HCT116 (cell line): ENCODE measurements at regions not wholly inside any gene's neighbourhood (a gene's known extent, or its start where the extent isn't known, plus 50 kb on each side); places are given as distances from the start of the nearest gene placed in this dataset.

Experiments
- EZH2 ChIP-seq: fragments of 200-600 bp; sonication (generic); IDR thresholded peaks from 2 replicates; pipeline ENCODE4 v1.6.1; 2017; ENCODE audit warnings: antibody characterized with exemption, mixed run types
- POLR2A ChIP-seq: IDR thresholded peaks from 2 replicates; pipeline ENCODE4 v1.7.0; 2011; ENCODE audit warnings: borderline replicate concordance; ENCODE audit not compliant: insufficient read depth, insufficient read length; ENCODE audit errors: extremely low read depth
- POLR2AphosphoS5 ChIP-seq: IDR thresholded peaks from 2 replicates; pipeline ENCODE4 v1.6.1; 2011; ENCODE audit warnings: mild to moderate bottlenecking, low read depth, low read length, moderate library complexity
- SIN3A ChIP-seq: IDR thresholded peaks from 2 replicates; pipeline ENCODE4 v1.6.1; 2012; ENCODE audit warnings: low read depth
- TCF7L2 ChIP-seq: IDR thresholded peaks from 2 replicates; pipeline ENCODE4 v1.7.0; 2011; ENCODE audit warnings: borderline replicate concordance, inconsistent platforms; ENCODE audit not compliant: insufficient read depth, insufficient read length; ENCODE audit errors: extremely low read depth
- YY1 ChIP-seq: IDR thresholded peaks from 2 replicates; pipeline ENCODE4 v1.6.1; 2011; ENCODE audit warnings: low read length, low read depth, moderate library complexity, mild to moderate bottlenecking; ENCODE audit not compliant: insufficient replicate concordance; ENCODE audit errors: extremely low read depth
- ZNF274 ChIP-seq: fragments of 200-500 bp; sonication (Bioruptor generic); IDR thresholded peaks from 2 replicates; pipeline ENCODE4 v1.6.1; 2014; ENCODE audit warnings: mild to moderate bottlenecking, low read depth, low read length, inconsistent platforms
- TF ChIP-seq, protein P1 (sequence below), 3 experiments: fragments of 200-600 bp in 1 of 3; sonication (generic) in 1 of 3; IDR thresholded peaks in 2 of 3; conservative IDR thresholded peaks in 1 of 3; 2 replicates each; pipeline ENCODE4 v1.5.1; 2012 to 2017; ENCODE audit warnings: low read depth in 2 of 3, low read length in 2 of 3, antibody characterized with exemption in 1 of 3, borderline replicate concordance in 1 of 3, control low read depth in 1 of 3, mild to moderate bottlenecking in 1 of 3, mixed read lengths in 1 of 3, mixed run types in 1 of 3, moderate library complexity in 1 of 3; ENCODE audit not compliant: insufficient read depth in 1 of 3
- TF ChIP-seq, protein P2 (sequence below): IDR thresholded peaks from 2 replicates; pipeline ENCODE4 v1.6.1; 2012; ENCODE audit warnings: low read depth

DNA sequence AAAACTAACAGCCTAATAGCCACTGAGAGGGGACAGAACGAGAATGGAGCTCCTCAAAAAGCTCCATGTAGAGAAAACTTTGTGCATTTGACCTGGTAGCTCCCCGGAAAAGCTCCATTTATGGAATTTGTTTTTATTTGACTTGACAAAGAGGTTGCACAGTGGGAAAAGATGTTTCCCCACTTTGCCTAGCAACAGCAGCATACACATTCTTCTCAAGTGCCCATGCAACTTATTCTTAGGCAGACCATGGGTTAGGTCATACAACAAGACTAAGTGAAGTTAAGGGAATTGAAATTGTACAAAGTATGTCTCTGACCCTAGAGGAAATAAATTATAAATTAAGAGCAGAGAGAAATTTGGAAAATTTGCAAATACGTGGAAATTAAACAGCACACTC is 949.6 kb upstream of the PRKX start:
- TF ChIP-seq, protein P1, sequence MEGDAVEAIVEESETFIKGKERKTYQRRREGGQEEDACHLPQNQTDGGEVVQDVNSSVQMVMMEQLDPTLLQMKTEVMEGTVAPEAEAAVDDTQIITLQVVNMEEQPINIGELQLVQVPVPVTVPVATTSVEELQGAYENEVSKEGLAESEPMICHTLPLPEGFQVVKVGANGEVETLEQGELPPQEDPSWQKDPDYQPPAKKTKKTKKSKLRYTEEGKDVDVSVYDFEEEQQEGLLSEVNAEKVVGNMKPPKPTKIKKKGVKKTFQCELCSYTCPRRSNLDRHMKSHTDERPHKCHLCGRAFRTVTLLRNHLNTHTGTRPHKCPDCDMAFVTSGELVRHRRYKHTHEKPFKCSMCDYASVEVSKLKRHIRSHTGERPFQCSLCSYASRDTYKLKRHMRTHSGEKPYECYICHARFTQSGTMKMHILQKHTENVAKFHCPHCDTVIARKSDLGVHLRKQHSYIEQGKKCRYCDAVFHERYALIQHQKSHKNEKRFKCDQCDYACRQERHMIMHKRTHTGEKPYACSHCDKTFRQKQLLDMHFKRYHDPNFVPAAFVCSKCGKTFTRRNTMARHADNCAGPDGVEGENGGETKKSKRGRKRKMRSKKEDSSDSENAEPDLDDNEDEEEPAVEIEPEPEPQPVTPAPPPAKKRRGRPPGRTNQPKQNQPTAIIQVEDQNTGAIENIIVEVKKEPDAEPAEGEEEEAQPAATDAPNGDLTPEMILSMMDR (IDR thresholded peaks at IDR 0.05 in 2 of 3, conservative IDR thresholded peaks at IDR 0.05 in 1 of 3; ENCODE audit: borderline replicate concordance in 1 of 3, insufficient read depth in 1 of 3, low read depth in 2 of 3, low read length in 2 of 3): no peak
- TF ChIP-seq SIN3A (no peak), YY1 (no peak), POLR2AphosphoS5 (no peak), POLR2A (no peak), ZNF274 (no peak), TCF7L2 (no peak), EZH2 (no peak)
- TF ChIP-seq, protein P2, sequence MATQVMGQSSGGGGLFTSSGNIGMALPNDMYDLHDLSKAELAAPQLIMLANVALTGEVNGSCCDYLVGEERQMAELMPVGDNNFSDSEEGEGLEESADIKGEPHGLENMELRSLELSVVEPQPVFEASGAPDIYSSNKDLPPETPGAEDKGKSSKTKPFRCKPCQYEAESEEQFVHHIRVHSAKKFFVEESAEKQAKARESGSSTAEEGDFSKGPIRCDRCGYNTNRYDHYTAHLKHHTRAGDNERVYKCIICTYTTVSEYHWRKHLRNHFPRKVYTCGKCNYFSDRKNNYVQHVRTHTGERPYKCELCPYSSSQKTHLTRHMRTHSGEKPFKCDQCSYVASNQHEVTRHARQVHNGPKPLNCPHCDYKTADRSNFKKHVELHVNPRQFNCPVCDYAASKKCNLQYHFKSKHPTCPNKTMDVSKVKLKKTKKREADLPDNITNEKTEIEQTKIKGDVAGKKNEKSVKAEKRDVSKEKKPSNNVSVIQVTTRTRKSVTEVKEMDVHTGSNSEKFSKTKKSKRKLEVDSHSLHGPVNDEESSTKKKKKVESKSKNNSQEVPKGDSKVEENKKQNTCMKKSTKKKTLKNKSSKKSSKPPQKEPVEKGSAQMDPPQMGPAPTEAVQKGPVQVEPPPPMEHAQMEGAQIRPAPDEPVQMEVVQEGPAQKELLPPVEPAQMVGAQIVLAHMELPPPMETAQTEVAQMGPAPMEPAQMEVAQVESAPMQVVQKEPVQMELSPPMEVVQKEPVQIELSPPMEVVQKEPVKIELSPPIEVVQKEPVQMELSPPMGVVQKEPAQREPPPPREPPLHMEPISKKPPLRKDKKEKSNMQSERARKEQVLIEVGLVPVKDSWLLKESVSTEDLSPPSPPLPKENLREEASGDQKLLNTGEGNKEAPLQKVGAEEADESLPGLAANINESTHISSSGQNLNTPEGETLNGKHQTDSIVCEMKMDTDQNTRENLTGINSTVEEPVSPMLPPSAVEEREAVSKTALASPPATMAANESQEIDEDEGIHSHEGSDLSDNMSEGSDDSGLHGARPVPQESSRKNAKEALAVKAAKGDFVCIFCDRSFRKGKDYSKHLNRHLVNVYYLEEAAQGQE: no peak
